ENCODE measurements at regions not wholly inside any gene's neighbourhood (a gene's known extent, or its start where the extent isn't known, plus 50 kb on each side); places are given as distances from the start of the nearest gene placed in this dataset.

DNA sequence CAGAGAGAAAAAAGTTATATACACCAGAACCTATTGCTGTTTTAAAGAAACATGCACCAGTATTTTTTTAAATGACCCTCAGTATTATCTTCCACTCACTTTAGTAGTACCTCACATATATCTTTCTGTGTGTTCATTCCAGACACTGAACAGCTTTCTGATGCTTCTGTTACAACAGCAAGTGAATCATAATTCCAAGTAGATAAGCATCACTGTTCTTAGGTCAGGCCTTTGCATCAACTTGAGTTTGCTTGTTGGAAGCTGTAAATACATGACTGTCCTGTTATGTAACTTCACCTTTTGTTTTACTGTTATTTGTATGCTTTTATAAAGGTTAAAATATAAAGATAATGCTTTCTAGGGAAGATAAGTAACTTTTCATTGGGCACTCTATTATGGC lies 184.4 kb downstream of the ISL1 start:
- TF ChIP-seq POLR2A (IDR thresholded peaks at IDR 0.05): no peak
- TF ChIP-seq, protein P1, sequence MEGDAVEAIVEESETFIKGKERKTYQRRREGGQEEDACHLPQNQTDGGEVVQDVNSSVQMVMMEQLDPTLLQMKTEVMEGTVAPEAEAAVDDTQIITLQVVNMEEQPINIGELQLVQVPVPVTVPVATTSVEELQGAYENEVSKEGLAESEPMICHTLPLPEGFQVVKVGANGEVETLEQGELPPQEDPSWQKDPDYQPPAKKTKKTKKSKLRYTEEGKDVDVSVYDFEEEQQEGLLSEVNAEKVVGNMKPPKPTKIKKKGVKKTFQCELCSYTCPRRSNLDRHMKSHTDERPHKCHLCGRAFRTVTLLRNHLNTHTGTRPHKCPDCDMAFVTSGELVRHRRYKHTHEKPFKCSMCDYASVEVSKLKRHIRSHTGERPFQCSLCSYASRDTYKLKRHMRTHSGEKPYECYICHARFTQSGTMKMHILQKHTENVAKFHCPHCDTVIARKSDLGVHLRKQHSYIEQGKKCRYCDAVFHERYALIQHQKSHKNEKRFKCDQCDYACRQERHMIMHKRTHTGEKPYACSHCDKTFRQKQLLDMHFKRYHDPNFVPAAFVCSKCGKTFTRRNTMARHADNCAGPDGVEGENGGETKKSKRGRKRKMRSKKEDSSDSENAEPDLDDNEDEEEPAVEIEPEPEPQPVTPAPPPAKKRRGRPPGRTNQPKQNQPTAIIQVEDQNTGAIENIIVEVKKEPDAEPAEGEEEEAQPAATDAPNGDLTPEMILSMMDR (IDR thresholded peaks at IDR 0.05): no peak
